ENCODE measurements at regions not wholly inside any gene's neighbourhood (a gene's known extent, or its start where the extent isn't known, plus 50 kb on each side); places are given as distances from the start of the nearest gene placed in this dataset.

GRCh38 chr15:47246317-47246716 is 471.0 kb upstream of the SEMA6D start:
- ChIA-PET CTCF (no interaction called here), POLR2A (ENCODE audit: low non-redundant PET) (no interaction called here)
- no peaks in the 10 kb centered on the region for H3K27me3 ChIP-seq (replicated peaks; ENCODE audit: insufficient read depth, low read depth, low read length, poor library complexity)
- no TSS peak for BruUV-seq (replicated peaks)
- no peaks in the 10 kb centered on the region for H3K36me3 ChIP-seq (ENCODE audit: insufficient read depth, low read length, poor library complexity, severe bottlenecking)
- no peak overlapping the region for H3K27ac ChIP-seq (ENCODE audit: low read depth, low read length, poor library complexity, severe bottlenecking)
- TF ChIP-seq CTCF (conservative IDR thresholded peaks at IDR 0.05; ENCODE audit: low read depth, low read length) = no peak
- TF ChIP-seq EZH2 (IDR thresholded peaks at IDR 0.05; ENCODE audit: borderline replicate concordance, low read depth, low read length, poor library complexity, severe bottlenecking) = no peak
- no peaks in the 10 kb centered on the region for H3K4me1 ChIP-seq (ENCODE audit: insufficient read depth, low read length, poor library complexity, severe bottlenecking)
- H3K4me3 ChIP-seq (ENCODE audit: low read depth, low read length, poor library complexity, severe bottlenecking) = no peak overlapping the region
- H3K9me3 ChIP-seq (ENCODE audit: low read depth, low read length, poor library complexity, severe bottlenecking) = no peaks in the 10 kb centered on the region
- DNase-seq (ENCODE audit: low spot score) = no peak
- intact Hi-C loops (cut with micrococcal nuclease; ENCODE audit: unreplicated experiment) = no loop called here

GRCh38 chr15:47258521-47258920 is 458.8 kb upstream of the SEMA6D start:
- POLR2A ChIA-PET (ENCODE audit: low non-redundant PET) = no interaction called here

GRCh38 chr15:47265686-47266085 is 451.6 kb upstream of the SEMA6D start:
- BruUV-seq (replicated peaks) = no TSS peak
- Histone ChIP-seq H3K4me3 (ENCODE audit: low read depth, low read length, poor library complexity, severe bottlenecking) (no peak overlapping the region), H3K36me3 (ENCODE audit: insufficient read depth, low read length, poor library complexity, severe bottlenecking) (no peaks in the 10 kb centered on the region), H3K27ac (ENCODE audit: low read depth, low read length, poor library complexity, severe bottlenecking) (no peak overlapping the region), H3K27me3 (replicated peaks; ENCODE audit: insufficient read depth, low read depth, low read length, poor library complexity) (no peaks in the 10 kb centered on the region), H3K9me3 (ENCODE audit: low read depth, low read length, poor library complexity, severe bottlenecking) (no peaks in the 10 kb centered on the region), H3K4me1 (ENCODE audit: insufficient read depth, low read length, poor library complexity, severe bottlenecking) (peaks cover 3% of the 10 kb centered on the region)
- CTCF ChIA-PET = no interaction called here
- TF ChIP-seq EZH2 (IDR thresholded peaks at IDR 0.05; ENCODE audit: borderline replicate concordance, low read depth, low read length, poor library complexity, severe bottlenecking) = no peak
- no peak for TF ChIP-seq CTCF (conservative IDR thresholded peaks at IDR 0.05; ENCODE audit: low read depth, low read length)
- intact Hi-C loops (cut with micrococcal nuclease; ENCODE audit: unreplicated experiment) = no loop called here
- POLR2A ChIA-PET (ENCODE audit: low non-redundant PET) = no interaction called here
- DNase-seq (ENCODE audit: low spot score) = no peak

More at GRCh38 chr15:47258521-47258920, 458.8 kb upstream of the SEMA6D start:
- no peaks in the 10 kb centered on the region for H3K36me3 ChIP-seq (ENCODE audit: insufficient read depth, low read length, poor library complexity, severe bottlenecking)
- no peaks in the 10 kb centered on the region for H3K27me3 ChIP-seq (replicated peaks; ENCODE audit: insufficient read depth, low read depth, low read length, poor library complexity)
- no peak for DNase-seq (ENCODE audit: low spot score)
- no TSS peak for BruUV-seq (replicated peaks)
- no peak for TF ChIP-seq CTCF (conservative IDR thresholded peaks at IDR 0.05; ENCODE audit: low read depth, low read length)
- TF ChIP-seq EZH2 (IDR thresholded peaks at IDR 0.05; ENCODE audit: borderline replicate concordance, low read depth, low read length, poor library complexity, severe bottlenecking) = no peak
- no peak overlapping the region for H3K4me3 ChIP-seq (ENCODE audit: low read depth, low read length, poor library complexity, severe bottlenecking)
- H3K27ac ChIP-seq (ENCODE audit: low read depth, low read length, poor library complexity, severe bottlenecking) = no peak overlapping the region
- intact Hi-C loops (cut with micrococcal nuclease; ENCODE audit: unreplicated experiment) = no loop called here
- CTCF ChIA-PET = no interaction called here
- H3K9me3 ChIP-seq (ENCODE audit: low read depth, low read length, poor library complexity, severe bottlenecking) = no peaks in the 10 kb centered on the region
- H3K4me1 ChIP-seq (ENCODE audit: insufficient read depth, low read length, poor library complexity, severe bottlenecking) = no peaks in the 10 kb centered on the region
